VCaP (cell line): ENCODE measurements at regions not wholly inside any gene's neighbourhood (a gene's known extent, or its start where the extent isn't known, plus 50 kb on each side); places are given as distances from the start of the nearest gene placed in this dataset.

Source experiments
- H3K27ac ChIP-seq: fragments of 450-650 bp; 2 replicates; pipeline ENCODE4 v1.5.1; 2017
- CTCF ChIP-seq: fragments of 450-650 bp; conservative IDR thresholded peaks from 2 replicates; pipeline ENCODE4 v1.5.1; 2017; ENCODE audit warnings: mild to moderate bottlenecking, moderate library complexity

GRCh38 chr7:119413314-119413805 is 859.6 kb upstream of the KCND2 start:
- no peak overlapping the region for H3K27ac ChIP-seq
- no peak for TF ChIP-seq CTCF

GRCh38 chr7:119415682-119416081 is 857.3 kb upstream of the KCND2 start:
- no peak overlapping the region for H3K27ac ChIP-seq
- no peak for TF ChIP-seq CTCF

GRCh38 chr7:119421657-119422056 is 851.3 kb upstream of the KCND2 start:
- TF ChIP-seq CTCF: no peak

GRCh38 chr7:119436882-119437281 is 836.1 kb upstream of the KCND2 start:
- no peak for TF ChIP-seq CTCF

More at GRCh38 chr7:119421657-119422056, 851.3 kb upstream of the KCND2 start:
- H3K27ac ChIP-seq: no peak overlapping the region

GRCh38 chr7:119438315-119438714 is 834.7 kb upstream of the KCND2 start:
- no peak for TF ChIP-seq CTCF
- H3K27ac ChIP-seq: no peak overlapping the region

More at GRCh38 chr7:119436882-119437281, 836.1 kb upstream of the KCND2 start:
- H3K27ac ChIP-seq: no peak overlapping the region

- TF ChIP-seq CTCF: no peak
Observed at GRCh38 chr7:119439192-119439591, 833.8 kb upstream of the KCND2 start.

GRCh38 chr7:119452401-119452800 is 820.6 kb upstream of the KCND2 start:
- H3K27ac ChIP-seq: no peak overlapping the region
- no peak for TF ChIP-seq CTCF

More at GRCh38 chr7:119439192-119439591, 833.8 kb upstream of the KCND2 start:
- no peak overlapping the region for H3K27ac ChIP-seq
